Neural progenitor cell (in vitro differentiated cells): ENCODE measurements at regions not wholly inside any gene's neighbourhood (a gene's known extent, or its start where the extent isn't known, plus 50 kb on each side); places are given as distances from the start of the nearest gene placed in this dataset.

Experiments
- CTCF ChIP-seq: fragments of 200-600 bp; sonication (generic); IDR thresholded peaks from 2 replicates; pipeline ENCODE4 v1.5.1; 2017; ENCODE audit warnings: antibody characterized with exemption, mild to moderate bottlenecking
- EZH2 ChIP-seq: fragments of 200-600 bp; sonication (generic); IDR thresholded peaks from 2 replicates; pipeline ENCODE4 v1.6.1; 2017; ENCODE audit warnings: antibody characterized with exemption, mild to moderate bottlenecking, moderate library complexity
- EZH2phosphoT487 ChIP-seq: fragments of 200-600 bp; sonication (generic); IDR thresholded peaks from 2 replicates; pipeline ENCODE4 v1.6.1; 2017; ENCODE audit warnings: antibody characterized with exemption

- no peak for TF ChIP-seq CTCF
- TF ChIP-seq EZH2 = no peak
- TF ChIP-seq EZH2phosphoT487 = no peak
Observed at GRCh38 chr13:62331384-62331783, 915.7 kb upstream of the PCDH20 start.
